ENCODE measurements at regions not wholly inside any gene's neighbourhood (a gene's known extent, or its start where the extent isn't known, plus 50 kb on each side); places are given as distances from the start of the nearest gene placed in this dataset.

DNA sequence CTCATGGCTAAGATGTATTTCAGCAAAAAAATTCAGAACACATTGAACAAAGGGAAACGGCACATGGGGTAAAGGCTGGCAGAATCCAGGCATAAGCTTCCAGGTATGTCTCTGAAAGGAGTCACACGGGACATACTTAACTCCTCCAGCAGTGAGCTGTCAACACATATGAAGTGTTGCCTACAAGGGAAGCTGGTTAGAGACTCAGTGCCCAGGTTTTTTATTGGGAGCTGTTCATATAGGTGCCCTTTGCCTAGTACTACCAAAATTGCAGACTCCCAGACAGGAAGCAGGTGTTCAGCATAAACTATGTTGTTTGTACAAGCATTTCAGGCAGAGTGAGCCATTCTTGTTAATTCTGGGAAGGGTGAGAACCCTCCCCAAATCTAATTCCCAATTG, 77.4 kb upstream of the PUDP start:
- Histone ChIP-seq H3K9me3 (no peaks in the 10 kb centered on the region), H3K4me1 (no peaks in the 10 kb centered on the region), H3K27ac (no peak overlapping the region), H3K36me3 (no peaks in the 10 kb centered on the region), H3K4me3 (no peak overlapping the region), H3K27me3 (no peaks in the 10 kb centered on the region)
- WGBS, 2 donors = 88 to 91% methylated on average over 2 of the region's 2 CpGs
- intact Hi-C loops (cut with DNase I) = no loop called here
- no peak for DNase-seq
- FAIRE-seq = no peak
- TF ChIP-seq CTCF (IDR thresholded peaks at IDR 0.05) = no peak
- ATAC-seq = no peak

GRCh38 chrX:7223271-7223670, 75.3 kb upstream of the PUDP start:
- H3K27me3 ChIP-seq = no peaks in the 10 kb centered on the region
- no peak overlapping the region for H3K4me3 ChIP-seq
- H3K27ac ChIP-seq = no peak overlapping the region
- intact Hi-C loops (cut with DNase I) = no loop called here
- WGBS, 2 donors = 88 to 89% methylated on average over 2 of the region's 2 CpGs
- no peaks in the 10 kb centered on the region for H3K36me3 ChIP-seq
- no peaks in the 10 kb centered on the region for H3K4me1 ChIP-seq
- FAIRE-seq (no peak), ATAC-seq (no peak), DNase-seq (no peak)
- H3K9me3 ChIP-seq = no peaks in the 10 kb centered on the region
- TF ChIP-seq CTCF (IDR thresholded peaks at IDR 0.05) = no peak

GRCh38 chrX:7220121-7220520, 72.2 kb upstream of the PUDP start:
- Histone ChIP-seq H3K4me1 (no peaks in the 10 kb centered on the region), H3K4me3 (no peak overlapping the region), H3K27ac (no peak overlapping the region), H3K27me3 (no peaks in the 10 kb centered on the region), H3K36me3 (no peaks in the 10 kb centered on the region), H3K9me3 (no peaks in the 10 kb centered on the region)
- intact Hi-C loops (cut with DNase I) = no loop called here
- TF ChIP-seq CTCF (IDR thresholded peaks at IDR 0.05) = no peak
- no peak for DNase-seq
- 87 to 90% methylated on average over 10 of the region's 10 CpGs for WGBS, 2 donors
- no peak for FAIRE-seq
- ATAC-seq = no peak

GRCh38 chrX:7219153-7219705, 71.3 kb upstream of the PUDP start:
- DNase-seq = no peak
- WGBS, 2 donors = 79 to 84% methylated on average over 7 of the region's 7 CpGs
- H3K27ac ChIP-seq = no peak overlapping the region
- no peak for FAIRE-seq
- ATAC-seq = no peak
- intact Hi-C loops (cut with DNase I) = no loop called here
- no peaks in the 10 kb centered on the region for H3K4me1 ChIP-seq
- no peaks in the 10 kb centered on the region for H3K36me3 ChIP-seq
- no peaks in the 10 kb centered on the region for H3K27me3 ChIP-seq
- H3K4me3 ChIP-seq = no peak overlapping the region
- no peak for TF ChIP-seq CTCF (IDR thresholded peaks at IDR 0.05)
- H3K9me3 ChIP-seq = no peaks in the 10 kb centered on the region

DNA sequence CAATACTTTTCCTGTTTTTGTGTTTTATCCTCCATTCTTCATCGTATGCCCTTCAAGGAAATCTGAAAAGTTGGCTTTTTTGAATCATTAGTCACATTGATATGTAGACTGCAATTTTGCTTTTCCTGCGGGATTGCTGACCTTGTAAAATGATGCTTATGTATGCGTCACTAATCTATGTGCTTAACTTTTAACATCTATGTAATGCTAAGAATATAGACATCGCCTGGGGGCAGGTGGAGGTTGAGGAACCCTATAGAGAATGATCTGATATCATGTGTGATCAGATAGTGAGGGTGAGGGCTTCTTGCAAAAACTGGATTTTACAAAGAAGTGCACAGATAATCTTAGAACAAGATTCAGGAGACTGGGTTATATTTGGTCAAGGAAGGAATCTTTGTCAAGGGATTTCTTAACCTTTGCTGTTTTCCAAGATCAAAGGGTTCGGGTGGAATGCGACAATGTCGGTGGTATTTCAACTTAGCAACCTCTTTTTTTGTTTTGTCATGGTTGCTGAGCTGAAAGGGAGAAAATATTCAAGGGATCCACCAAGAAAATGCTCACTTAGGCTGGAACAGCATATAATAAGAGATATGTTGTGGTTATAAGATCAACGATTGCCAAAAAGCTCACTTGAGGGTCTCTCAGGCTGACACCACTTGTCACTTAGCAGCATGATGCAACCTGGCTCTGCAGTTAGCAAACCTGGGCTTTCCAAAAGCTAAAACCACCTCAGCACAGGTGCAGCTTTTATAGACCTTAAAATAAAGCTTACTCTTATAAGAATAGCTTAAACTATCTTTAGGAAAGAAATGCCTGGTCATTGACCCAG, 70.6 kb upstream of the PUDP start:
- Histone ChIP-seq H3K4me3 (no peak overlapping the region), H3K27ac (no peak overlapping the region), H3K9me3 (no peaks in the 10 kb centered on the region), H3K36me3 (no peaks in the 10 kb centered on the region), H3K4me1 (no peaks in the 10 kb centered on the region), H3K27me3 (no peaks in the 10 kb centered on the region)
- ATAC-seq (no peak), FAIRE-seq (no peak), DNase-seq (no peak)
- TF ChIP-seq CTCF (IDR thresholded peaks at IDR 0.05) = no peak
- WGBS, 2 donors = 77 to 83% methylated on average over 8 of the region's 8 CpGs
- intact Hi-C loops (cut with DNase I) = no loop called here
